HG02840 (cell line): ENCODE measurements at regions not wholly inside any gene's neighbourhood (a gene's known extent, or its start where the extent isn't known, plus 50 kb on each side); places are given as distances from the start of the nearest gene placed in this dataset.

Experiments used
- ATAC-seq: cut with Tn5 transposase; IDR thresholded peaks from one replicate; pipeline ENCODE4 v1.9.1; 2021; ENCODE audit warnings: mild to moderate bottlenecking, moderate library complexity, moderate number of reproducible peaks; ENCODE audit not compliant: unreplicated experiment, low FRiP score

GRCh38 chr4:95599777-95600400, 51.1 kb upstream of the UNC5C start:
- peak; percentile 68 for ATAC-seq
